Dendritic cell treated with granulocyte-macrophage colony-stimulating factor and Interleukin-4, amounts not matched to agents 40 ng/mL and 50 ng/mL, for 4 days (primary cell): ENCODE measurements at regions not wholly inside any gene's neighbourhood (a gene's known extent, or its start where the extent isn't known, plus 50 kb on each side); places are given as distances from the start of the nearest gene placed in this dataset.

ENCODE experiments used
- H3K27ac Mint-ChIP-seq: one replicate; pipeline ENCODE4 v1.8.0; 2022; ENCODE audit warnings: mild to moderate bottlenecking, mixed read lengths
- H3K27me3 Mint-ChIP-seq: one replicate; pipeline ENCODE4 v1.8.0; 2022; ENCODE audit warnings: mild to moderate bottlenecking, mixed read lengths
- H3K36me3 Mint-ChIP-seq: one replicate; pipeline ENCODE4 v1.8.0; 2022; ENCODE audit warnings: low read depth, mixed read lengths
- H3K4me1 Mint-ChIP-seq: one replicate; pipeline ENCODE4 v1.8.0; 2022; ENCODE audit warnings: low read depth, mixed read lengths
- H3K4me3 Mint-ChIP-seq: one replicate; pipeline ENCODE4 v1.8.0; 2022; ENCODE audit warnings: mild to moderate bottlenecking, moderate library complexity, mixed read lengths
- H3K9me3 Mint-ChIP-seq: one replicate; pipeline ENCODE4 v1.8.0; 2022; ENCODE audit warnings: mixed read lengths
- intact Hi-C: fragments of 100-400 bp; cut with micrococcal nuclease; formaldehyde crosslinking; loops from one replicate; pipeline ENCODE4 v1.15.0; 2022

GRCh38 chr22:49323751-49324415, 503.8 kb downstream of the BRD1 start:
- intact Hi-C loops = no loop called here
- Mint-ChIP-seq H3K36me3 (no peaks in the 10 kb centered on the region), H3K4me3 (no peak overlapping the region), H3K27ac (no peak overlapping the region), H3K9me3 (no peaks in the 10 kb centered on the region), H3K4me1 (no peaks in the 10 kb centered on the region), H3K27me3 (peaks cover 7% of the 10 kb centered on the region)

GRCh38 chr22:49322861-49323622, 504.6 kb downstream of the BRD1 start:
- Mint-ChIP-seq H3K27me3 (peaks cover 7% of the 10 kb centered on the region), H3K9me3 (no peaks in the 10 kb centered on the region), H3K36me3 (no peaks in the 10 kb centered on the region), H3K4me1 (no peaks in the 10 kb centered on the region), H3K27ac (no peak overlapping the region), H3K4me3 (no peak overlapping the region)
- intact Hi-C loops = no loop called here

- no peak overlapping the region for H3K27ac Mint-ChIP-seq
- intact Hi-C loops = no loop called here
- no peaks in the 10 kb centered on the region for H3K36me3 Mint-ChIP-seq
- H3K4me3 Mint-ChIP-seq = no peak overlapping the region
- H3K27me3 Mint-ChIP-seq = peaks cover 7% of the 10 kb centered on the region
- no peaks in the 10 kb centered on the region for H3K4me1 Mint-ChIP-seq
- no peaks in the 10 kb centered on the region for H3K9me3 Mint-ChIP-seq
Observed at GRCh38 chr22:49322231-49322630, 505.4 kb downstream of the BRD1 start.

- Mint-ChIP-seq H3K36me3 (no peaks in the 10 kb centered on the region), H3K9me3 (no peaks in the 10 kb centered on the region), H3K27ac (no peak overlapping the region), H3K4me3 (no peak overlapping the region), H3K4me1 (no peaks in the 10 kb centered on the region), H3K27me3 (peaks cover 7% of the 10 kb centered on the region)
- intact Hi-C loops = no loop called here
Observed at GRCh38 chr22:49321477-49322055, 506.1 kb downstream of the BRD1 start.

GRCh38 chr22:49320714-49321476, 506.8 kb downstream of the BRD1 start:
- no peak overlapping the region for H3K4me3 Mint-ChIP-seq
- peaks cover 8% of the 10 kb centered on the region for H3K27me3 Mint-ChIP-seq
- no peak overlapping the region for H3K27ac Mint-ChIP-seq
- no peaks in the 10 kb centered on the region for H3K9me3 Mint-ChIP-seq
- H3K36me3 Mint-ChIP-seq = no peaks in the 10 kb centered on the region
- intact Hi-C loops = no loop called here
- H3K4me1 Mint-ChIP-seq = no peaks in the 10 kb centered on the region

GRCh38 chr22:49317369-49317768, 510.3 kb downstream of the BRD1 start:
- intact Hi-C loops = no loop called here
- H3K4me1 Mint-ChIP-seq = no peaks in the 10 kb centered on the region

GRCh38 chr22:49312601-49313000, 515.1 kb downstream of the BRD1 start:
- Mint-ChIP-seq H3K9me3 (no peaks in the 10 kb centered on the region), H3K27ac (no peak overlapping the region), H3K4me1 (no peaks in the 10 kb centered on the region), H3K4me3 (no peak overlapping the region), H3K27me3 (peaks cover 9% of the 10 kb centered on the region), H3K36me3 (no peaks in the 10 kb centered on the region)
- intact Hi-C loops = no loop called here

More at GRCh38 chr22:49317369-49317768, 510.3 kb downstream of the BRD1 start:
- H3K27ac Mint-ChIP-seq = no peak overlapping the region
- peaks cover 14% of the 10 kb centered on the region for H3K27me3 Mint-ChIP-seq
- no peaks in the 10 kb centered on the region for H3K36me3 Mint-ChIP-seq
- no peak overlapping the region for H3K4me3 Mint-ChIP-seq
- H3K9me3 Mint-ChIP-seq = no peaks in the 10 kb centered on the region

GRCh38 chr22:49310354-49310753, 517.3 kb downstream of the BRD1 start:
- Mint-ChIP-seq H3K36me3 (no peaks in the 10 kb centered on the region), H3K4me3 (no peak overlapping the region), H3K27ac (no peak overlapping the region), H3K27me3 (peaks cover 7% of the 10 kb centered on the region), H3K9me3 (no peaks in the 10 kb centered on the region), H3K4me1 (no peaks in the 10 kb centered on the region)
- intact Hi-C loops = no loop called here

GRCh38 chr22:49308300-49308699, 519.4 kb downstream of the BRD1 start:
- Mint-ChIP-seq H3K4me3 (no peak overlapping the region), H3K27ac (no peak overlapping the region), H3K27me3 (peaks cover 4% of the 10 kb centered on the region), H3K36me3 (no peaks in the 10 kb centered on the region), H3K4me1 (no peaks in the 10 kb centered on the region), H3K9me3 (no peaks in the 10 kb centered on the region)
- intact Hi-C loops = no loop called here

GRCh38 chr22:49307870-49308269, 519.8 kb downstream of the BRD1 start:
- Mint-ChIP-seq H3K4me1 (no peaks in the 10 kb centered on the region), H3K27me3 (peaks cover 1% of the 10 kb centered on the region), H3K4me3 (no peak overlapping the region), H3K9me3 (no peaks in the 10 kb centered on the region), H3K36me3 (no peaks in the 10 kb centered on the region), H3K27ac (no peak overlapping the region)
- intact Hi-C loops = no loop called here

GRCh38 chr22:49307481-49307830, 520.2 kb downstream of the BRD1 start:
- no peak overlapping the region for H3K27ac Mint-ChIP-seq
- peaks cover 1% of the 10 kb centered on the region for H3K27me3 Mint-ChIP-seq
- H3K4me1 Mint-ChIP-seq = no peaks in the 10 kb centered on the region
- no peaks in the 10 kb centered on the region for H3K36me3 Mint-ChIP-seq
- intact Hi-C loops = no loop called here
- H3K9me3 Mint-ChIP-seq = no peaks in the 10 kb centered on the region
- H3K4me3 Mint-ChIP-seq = no peak overlapping the region

GRCh38 chr22:49306632-49307480, 520.8 kb downstream of the BRD1 start:
- Mint-ChIP-seq H3K27me3 (peaks cover 1% of the 10 kb centered on the region), H3K27ac (no peak overlapping the region), H3K4me1 (no peaks in the 10 kb centered on the region), H3K4me3 (no peak overlapping the region), H3K9me3 (no peaks in the 10 kb centered on the region), H3K36me3 (no peaks in the 10 kb centered on the region)
- intact Hi-C loops = no loop called here

- Mint-ChIP-seq H3K36me3 (no peaks in the 10 kb centered on the region), H3K4me1 (no peaks in the 10 kb centered on the region), H3K27ac (no peak overlapping the region), H3K9me3 (no peaks in the 10 kb centered on the region), H3K27me3 (no peaks in the 10 kb centered on the region), H3K4me3 (no peak overlapping the region)
- intact Hi-C loops = no loop called here
Observed at GRCh38 chr22:49305966-49306631, 521.6 kb downstream of the BRD1 start.
